GM23338 (cell line): ENCODE measurements at regions not wholly inside any gene's neighbourhood (a gene's known extent, or its start where the extent isn't known, plus 50 kb on each side); places are given as distances from the start of the nearest gene placed in this dataset.

Experiments
- EZH2 ChIP-seq: fragments of 200-600 bp; sonication (generic); IDR thresholded peaks from one replicate; pipeline ENCODE4 v1.8.0; 2017; ENCODE audit warnings: antibody characterized with exemption, mild to moderate bottlenecking, low read depth; ENCODE audit not compliant: unreplicated experiment
- POLR2AphosphoS5 ChIP-seq: IDR thresholded peaks from 2 replicates; pipeline ENCODE4 v1.6.1; 2016; ENCODE audit warnings: antibody characterized with exemption, low read depth
- TF ChIP-seq, protein P1 (sequence below), 2 experiments: fragments of 200-600 bp in 1 of 2; sonication (generic) in 1 of 2; conservative IDR thresholded peaks; 2 replicates each; pipeline versions ENCODE4 v1.5.1 to v1.6.1; 2016 to 2017; ENCODE audit warnings: antibody characterized with exemption in 2 of 2, low read depth in 2 of 2, mild to moderate bottlenecking in 2 of 2, moderate library complexity in 1 of 2
- TF ChIP-seq, protein P2 (sequence below): IDR thresholded peaks from one replicate; pipeline ENCODE4 v1.6.1; 2018; ENCODE audit warnings: antibody characterized with exemption; ENCODE audit not compliant: unreplicated experiment

DNA sequence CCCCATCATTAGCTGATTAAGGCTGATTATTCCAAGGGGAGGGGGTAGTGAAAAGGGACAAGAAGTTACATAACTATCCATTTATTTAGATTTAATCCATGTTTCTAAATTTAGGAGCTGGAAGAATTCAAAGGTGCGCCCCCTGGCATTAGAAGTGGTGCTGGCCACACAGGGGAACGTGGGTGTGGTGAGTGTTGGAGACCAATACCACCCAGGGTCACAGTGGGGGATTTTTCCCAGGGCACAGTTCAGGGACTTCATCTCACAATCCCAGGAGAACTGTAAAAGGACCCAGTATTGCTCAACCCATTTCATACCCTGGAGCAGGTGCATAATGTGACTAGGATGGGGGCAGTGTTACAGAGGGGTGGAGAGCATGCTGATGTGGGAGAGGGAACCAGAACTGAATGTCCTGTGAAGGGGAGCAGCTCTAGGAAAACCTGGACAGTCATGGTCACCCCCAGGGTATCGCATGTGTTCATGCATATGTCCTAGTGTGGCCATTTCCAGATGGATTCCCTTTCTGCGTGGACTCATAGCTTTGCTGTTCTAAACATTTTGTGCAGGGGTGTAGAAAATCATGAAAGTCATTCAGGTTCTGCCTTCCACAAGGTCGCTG, 110.3 kb downstream of the LSM3 start:
- TF ChIP-seq EZH2 (no peak), POLR2AphosphoS5 (no peak)
- TF ChIP-seq, protein P1, sequence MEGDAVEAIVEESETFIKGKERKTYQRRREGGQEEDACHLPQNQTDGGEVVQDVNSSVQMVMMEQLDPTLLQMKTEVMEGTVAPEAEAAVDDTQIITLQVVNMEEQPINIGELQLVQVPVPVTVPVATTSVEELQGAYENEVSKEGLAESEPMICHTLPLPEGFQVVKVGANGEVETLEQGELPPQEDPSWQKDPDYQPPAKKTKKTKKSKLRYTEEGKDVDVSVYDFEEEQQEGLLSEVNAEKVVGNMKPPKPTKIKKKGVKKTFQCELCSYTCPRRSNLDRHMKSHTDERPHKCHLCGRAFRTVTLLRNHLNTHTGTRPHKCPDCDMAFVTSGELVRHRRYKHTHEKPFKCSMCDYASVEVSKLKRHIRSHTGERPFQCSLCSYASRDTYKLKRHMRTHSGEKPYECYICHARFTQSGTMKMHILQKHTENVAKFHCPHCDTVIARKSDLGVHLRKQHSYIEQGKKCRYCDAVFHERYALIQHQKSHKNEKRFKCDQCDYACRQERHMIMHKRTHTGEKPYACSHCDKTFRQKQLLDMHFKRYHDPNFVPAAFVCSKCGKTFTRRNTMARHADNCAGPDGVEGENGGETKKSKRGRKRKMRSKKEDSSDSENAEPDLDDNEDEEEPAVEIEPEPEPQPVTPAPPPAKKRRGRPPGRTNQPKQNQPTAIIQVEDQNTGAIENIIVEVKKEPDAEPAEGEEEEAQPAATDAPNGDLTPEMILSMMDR (conservative IDR thresholded peaks at IDR 0.05; ENCODE audit: low read depth in 2 of 2), result no peak
- TF ChIP-seq, protein P2, sequence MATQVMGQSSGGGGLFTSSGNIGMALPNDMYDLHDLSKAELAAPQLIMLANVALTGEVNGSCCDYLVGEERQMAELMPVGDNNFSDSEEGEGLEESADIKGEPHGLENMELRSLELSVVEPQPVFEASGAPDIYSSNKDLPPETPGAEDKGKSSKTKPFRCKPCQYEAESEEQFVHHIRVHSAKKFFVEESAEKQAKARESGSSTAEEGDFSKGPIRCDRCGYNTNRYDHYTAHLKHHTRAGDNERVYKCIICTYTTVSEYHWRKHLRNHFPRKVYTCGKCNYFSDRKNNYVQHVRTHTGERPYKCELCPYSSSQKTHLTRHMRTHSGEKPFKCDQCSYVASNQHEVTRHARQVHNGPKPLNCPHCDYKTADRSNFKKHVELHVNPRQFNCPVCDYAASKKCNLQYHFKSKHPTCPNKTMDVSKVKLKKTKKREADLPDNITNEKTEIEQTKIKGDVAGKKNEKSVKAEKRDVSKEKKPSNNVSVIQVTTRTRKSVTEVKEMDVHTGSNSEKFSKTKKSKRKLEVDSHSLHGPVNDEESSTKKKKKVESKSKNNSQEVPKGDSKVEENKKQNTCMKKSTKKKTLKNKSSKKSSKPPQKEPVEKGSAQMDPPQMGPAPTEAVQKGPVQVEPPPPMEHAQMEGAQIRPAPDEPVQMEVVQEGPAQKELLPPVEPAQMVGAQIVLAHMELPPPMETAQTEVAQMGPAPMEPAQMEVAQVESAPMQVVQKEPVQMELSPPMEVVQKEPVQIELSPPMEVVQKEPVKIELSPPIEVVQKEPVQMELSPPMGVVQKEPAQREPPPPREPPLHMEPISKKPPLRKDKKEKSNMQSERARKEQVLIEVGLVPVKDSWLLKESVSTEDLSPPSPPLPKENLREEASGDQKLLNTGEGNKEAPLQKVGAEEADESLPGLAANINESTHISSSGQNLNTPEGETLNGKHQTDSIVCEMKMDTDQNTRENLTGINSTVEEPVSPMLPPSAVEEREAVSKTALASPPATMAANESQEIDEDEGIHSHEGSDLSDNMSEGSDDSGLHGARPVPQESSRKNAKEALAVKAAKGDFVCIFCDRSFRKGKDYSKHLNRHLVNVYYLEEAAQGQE, result no peak
